Nephron progenitor cell (in vitro differentiated cells): ENCODE measurements at regions not wholly inside any gene's neighbourhood (a gene's known extent, or its start where the extent isn't known, plus 50 kb on each side); places are given as distances from the start of the nearest gene placed in this dataset.

Experiments used
- DNase-seq: peaks from one replicate; pipeline ENCODE4 v3.0.0; 2021
- H3K27ac Mint-ChIP-seq: 2 replicates; pipeline ENCODE4 v1.8.0; 2021; ENCODE audit warnings: mild to moderate bottlenecking, moderate library complexity, mixed read lengths
- H3K27me3 Mint-ChIP-seq: 2 replicates; pipeline ENCODE4 v1.8.0; 2021; ENCODE audit warnings: mild to moderate bottlenecking, low read depth, mixed read lengths; ENCODE audit not compliant: poor library complexity
- H3K36me3 Mint-ChIP-seq: 2 replicates; pipeline ENCODE4 v1.8.0; 2021; ENCODE audit warnings: low read depth, mixed read lengths
- H3K4me1 Mint-ChIP-seq: 2 replicates; pipeline ENCODE4 v1.8.0; 2021; ENCODE audit warnings: mixed read lengths
- H3K4me3 Mint-ChIP-seq: 2 replicates; pipeline ENCODE4 v1.8.0; 2021; ENCODE audit warnings: mild to moderate bottlenecking, moderate library complexity, mixed read lengths
- H3K9me3 Mint-ChIP-seq: 2 replicates; pipeline ENCODE4 v1.8.0; 2021; ENCODE audit warnings: mild to moderate bottlenecking, moderate library complexity, mixed read lengths
- TF ChIP-seq, protein P1 (sequence below): fragments of 200-600 bp; sonication (generic); IDR thresholded peaks from 2 replicates; pipeline ENCODE4 v1.5.0; 2021; ENCODE audit warnings: antibody characterized with exemption

DNA sequence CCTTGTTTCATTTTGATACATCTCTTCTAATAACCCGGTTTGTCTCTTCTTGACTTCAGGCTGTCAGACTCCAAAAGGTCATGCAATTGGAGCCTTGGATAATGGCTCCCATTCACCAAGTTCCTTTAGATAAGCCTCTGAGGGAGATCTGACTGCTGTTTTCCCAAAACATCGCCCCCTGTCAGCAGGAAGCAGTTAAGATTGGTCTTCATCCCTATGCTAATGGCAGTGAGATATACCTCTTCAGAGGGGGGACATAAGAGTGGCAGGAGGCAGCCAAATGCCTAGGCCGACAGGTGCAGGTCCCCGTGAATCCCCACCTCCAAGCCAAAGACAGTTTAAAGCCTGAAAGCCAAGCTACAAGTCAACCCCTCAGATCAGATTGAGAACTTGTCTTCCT lies 144.6 kb downstream of the WDR11 start:
- H3K36me3 Mint-ChIP-seq, result peaks cover 11% of the 10 kb centered on the region
- TF ChIP-seq, protein P1, sequence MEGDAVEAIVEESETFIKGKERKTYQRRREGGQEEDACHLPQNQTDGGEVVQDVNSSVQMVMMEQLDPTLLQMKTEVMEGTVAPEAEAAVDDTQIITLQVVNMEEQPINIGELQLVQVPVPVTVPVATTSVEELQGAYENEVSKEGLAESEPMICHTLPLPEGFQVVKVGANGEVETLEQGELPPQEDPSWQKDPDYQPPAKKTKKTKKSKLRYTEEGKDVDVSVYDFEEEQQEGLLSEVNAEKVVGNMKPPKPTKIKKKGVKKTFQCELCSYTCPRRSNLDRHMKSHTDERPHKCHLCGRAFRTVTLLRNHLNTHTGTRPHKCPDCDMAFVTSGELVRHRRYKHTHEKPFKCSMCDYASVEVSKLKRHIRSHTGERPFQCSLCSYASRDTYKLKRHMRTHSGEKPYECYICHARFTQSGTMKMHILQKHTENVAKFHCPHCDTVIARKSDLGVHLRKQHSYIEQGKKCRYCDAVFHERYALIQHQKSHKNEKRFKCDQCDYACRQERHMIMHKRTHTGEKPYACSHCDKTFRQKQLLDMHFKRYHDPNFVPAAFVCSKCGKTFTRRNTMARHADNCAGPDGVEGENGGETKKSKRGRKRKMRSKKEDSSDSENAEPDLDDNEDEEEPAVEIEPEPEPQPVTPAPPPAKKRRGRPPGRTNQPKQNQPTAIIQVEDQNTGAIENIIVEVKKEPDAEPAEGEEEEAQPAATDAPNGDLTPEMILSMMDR, result no peak
- no peak overlapping the region for H3K4me3 Mint-ChIP-seq
- peaks cover 24% of the 10 kb centered on the region for H3K27me3 Mint-ChIP-seq
- H3K9me3 Mint-ChIP-seq, result peaks cover 41% of the 10 kb centered on the region
- no peak for DNase-seq
- peak overlapping the region; percentile 10 for H3K27ac Mint-ChIP-seq
- peaks cover 45% of the 10 kb centered on the region for H3K4me1 Mint-ChIP-seq

DNA sequence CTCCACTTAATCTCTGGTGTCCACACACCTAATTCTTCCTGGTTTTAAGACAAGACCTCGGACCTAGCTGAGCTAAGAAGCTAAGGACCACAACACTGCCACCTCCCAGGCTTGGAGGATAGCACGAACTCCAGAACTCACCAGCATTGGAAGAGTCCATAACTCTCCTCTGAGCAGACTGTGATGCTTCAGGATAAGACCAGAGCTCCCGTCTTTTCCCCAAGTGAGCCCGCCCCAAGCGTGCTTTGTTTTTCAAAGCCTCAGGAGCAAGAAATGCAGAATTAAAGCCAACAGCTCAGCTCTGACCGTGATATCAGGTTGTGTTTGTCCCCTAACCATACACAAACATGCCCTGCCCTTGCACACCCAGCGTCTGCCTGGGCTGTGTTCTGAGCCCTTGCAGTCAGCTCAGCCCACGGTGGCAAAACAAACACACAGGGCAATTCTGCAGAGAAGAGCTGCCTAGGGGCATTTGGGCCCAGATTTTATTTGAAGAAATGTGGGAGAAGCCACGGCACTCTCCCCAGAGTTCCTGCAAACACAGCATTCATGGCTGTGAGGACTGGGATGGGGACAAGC lies 145.4 kb downstream of the WDR11 start:
- H3K27ac Mint-ChIP-seq, result no peak overlapping the region
- H3K36me3 Mint-ChIP-seq, result peaks cover 11% of the 10 kb centered on the region
- H3K4me3 Mint-ChIP-seq, result no peak overlapping the region
- no peak for DNase-seq
- H3K4me1 Mint-ChIP-seq, result peaks cover 49% of the 10 kb centered on the region
- TF ChIP-seq, protein P1, result no peak
- peaks cover 36% of the 10 kb centered on the region for H3K9me3 Mint-ChIP-seq
- peaks cover 21% of the 10 kb centered on the region for H3K27me3 Mint-ChIP-seq

DNA sequence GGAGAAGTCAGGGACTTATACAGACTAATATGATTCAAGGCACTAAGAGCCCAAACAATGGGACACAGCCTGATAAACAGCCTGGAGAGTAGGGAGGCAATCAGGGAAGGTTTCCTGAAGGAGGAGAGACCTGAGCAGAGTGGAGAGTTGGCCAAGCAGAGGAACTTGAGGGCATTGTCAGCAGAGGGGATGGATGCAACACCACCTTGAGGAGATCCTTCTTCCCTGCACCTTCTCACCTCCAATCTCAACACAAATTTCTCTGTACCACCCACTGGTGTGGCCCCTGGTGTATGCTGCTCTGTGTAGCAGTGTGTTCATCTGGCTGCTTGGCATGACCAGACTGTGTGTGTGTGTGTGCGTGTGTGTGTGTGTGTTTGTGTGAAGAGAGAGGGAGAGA lies 146.2 kb downstream of the WDR11 start:
- Mint-ChIP-seq H3K27ac (peak overlapping the region; percentile 58), H3K4me1 (peaks cover 52% of the 10 kb centered on the region), H3K9me3 (peaks cover 31% of the 10 kb centered on the region), H3K36me3 (peaks cover 11% of the 10 kb centered on the region), H3K27me3 (peaks cover 21% of the 10 kb centered on the region), H3K4me3 (peak overlapping the region; percentile 46)
- DNase-seq, result no peak
- TF ChIP-seq, protein P1, result no peak

DNA sequence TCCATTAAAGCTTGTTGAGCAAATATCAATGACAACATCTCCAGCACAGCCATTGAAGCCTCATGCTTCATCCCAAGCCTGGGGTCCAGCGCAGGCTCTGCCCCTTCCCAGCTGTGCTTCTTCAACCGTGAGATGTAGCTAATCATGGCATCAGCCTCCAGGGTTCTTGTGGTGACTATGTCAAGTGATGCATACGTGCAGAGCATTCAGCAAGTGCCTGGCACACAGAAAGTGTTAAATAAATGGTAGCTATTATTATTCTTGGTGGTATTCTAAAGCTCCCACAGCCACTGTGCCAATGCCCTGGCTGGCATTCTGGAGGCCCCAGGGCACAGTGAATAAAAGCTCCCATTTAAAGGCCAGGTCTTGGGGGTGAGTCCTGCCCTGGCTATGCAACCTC lies 146.6 kb downstream of the WDR11 start:
- Mint-ChIP-seq H3K4me3 (no peak overlapping the region), H3K27me3 (peaks cover 25% of the 10 kb centered on the region), H3K4me1 (peaks cover 52% of the 10 kb centered on the region), H3K9me3 (peaks cover 31% of the 10 kb centered on the region), H3K36me3 (peaks cover 7% of the 10 kb centered on the region), H3K27ac (no peak overlapping the region)
- TF ChIP-seq, protein P1, result no peak
- DNase-seq, result no peak

DNA sequence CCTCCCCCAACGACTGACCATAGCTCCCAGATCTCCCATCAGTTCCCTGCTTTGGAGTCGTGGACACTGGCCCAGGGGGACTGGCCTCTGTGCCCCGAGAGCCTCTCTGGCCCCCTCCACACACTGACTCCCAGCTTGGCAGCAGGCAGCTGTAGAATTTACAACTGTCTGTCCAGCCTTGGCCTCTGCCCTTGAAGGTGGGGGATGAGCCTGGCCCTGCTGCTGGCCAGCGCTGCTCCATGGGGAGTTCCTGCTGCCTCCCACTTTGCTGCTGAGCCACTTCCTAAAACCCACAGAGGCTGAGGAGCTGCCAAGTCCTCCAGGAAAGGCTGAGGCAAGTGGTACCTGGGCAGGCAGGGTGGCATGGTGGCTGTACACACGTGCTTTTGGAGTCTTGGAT lies 147.1 kb downstream of the WDR11 start:
- peaks cover 25% of the 10 kb centered on the region for H3K27me3 Mint-ChIP-seq
- peaks cover 31% of the 10 kb centered on the region for H3K9me3 Mint-ChIP-seq
- peak; percentile 63 for DNase-seq
- H3K36me3 Mint-ChIP-seq, result peaks cover 2% of the 10 kb centered on the region
- H3K4me3 Mint-ChIP-seq, result no peak overlapping the region
- TF ChIP-seq, protein P1, result no peak
- no peak overlapping the region for H3K27ac Mint-ChIP-seq
- peaks cover 52% of the 10 kb centered on the region for H3K4me1 Mint-ChIP-seq

DNA sequence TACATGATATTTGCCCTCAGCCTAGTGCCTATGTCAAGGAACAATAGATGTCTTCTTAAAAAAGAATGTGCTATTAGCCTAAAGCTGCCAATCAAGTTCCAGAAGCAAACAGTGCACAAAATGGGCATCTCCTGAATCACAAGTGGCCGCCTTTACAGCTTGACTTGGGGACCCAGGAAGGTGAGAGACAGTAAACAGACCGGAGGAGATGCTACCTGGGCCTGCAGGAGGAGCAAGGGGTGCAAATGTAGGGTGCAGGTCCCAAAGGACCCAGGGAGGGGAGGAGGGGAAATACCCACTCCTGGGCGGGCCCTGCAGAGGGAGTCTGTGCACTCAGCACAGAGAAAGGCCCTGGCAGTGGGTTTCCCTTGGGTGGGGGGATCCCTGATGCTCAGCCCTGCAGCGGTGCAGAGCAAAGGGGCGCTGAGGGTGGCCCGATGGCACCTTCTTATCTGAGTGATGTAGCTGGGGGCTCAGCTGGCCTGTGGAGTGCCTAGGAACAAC lies 147.7 kb downstream of the WDR11 start:
- no peak overlapping the region for H3K27ac Mint-ChIP-seq
- peaks cover 52% of the 10 kb centered on the region for H3K4me1 Mint-ChIP-seq
- TF ChIP-seq, protein P1, result no peak
- H3K27me3 Mint-ChIP-seq, result peaks cover 28% of the 10 kb centered on the region
- peaks cover 33% of the 10 kb centered on the region for H3K9me3 Mint-ChIP-seq
- H3K36me3 Mint-ChIP-seq, result peaks cover 2% of the 10 kb centered on the region
- no peak for DNase-seq
- H3K4me3 Mint-ChIP-seq, result no peak overlapping the region
